T47D (cell line): ENCODE measurements at regions not wholly inside any gene's neighbourhood (a gene's known extent, or its start where the extent isn't known, plus 50 kb on each side); places are given as distances from the start of the nearest gene placed in this dataset.

Source experiments
- DNase-seq, 2 experiments: peaks; one replicate each; pipeline versions ENCODE4 v3.0.0 to v3.0.0-alpha.2; 2011 to 2012; ENCODE audit warnings: low read depth in 1 of 2, low spot score in 1 of 2
- JUND ChIP-seq: IDR thresholded peaks from 2 replicates; pipeline ENCODE4 v1.6.1; 2012; ENCODE audit warnings: low read depth
- in situ Hi-C: cut with HindIII; loops from 2 replicates; pipeline ENCODE4 v1.10.0; 2016; ENCODE audit warnings: low sequenced_read_pairs, low pct_unique_long_range_greater_than_20kb

- DNase-seq, result no peak
- TF ChIP-seq JUND, result no peak
- in situ Hi-C loops, result no loop called here
Observed at GRCh38 chr19:41525989-41526388, 50.0 kb upstream of the CEACAM21 start.
